Duodenal mucosa (tissue), 2 donors: ENCODE measurements at regions not wholly inside any gene's neighbourhood (a gene's known extent, or its start where the extent isn't known, plus 50 kb on each side); places are given as distances from the start of the nearest gene placed in this dataset.

Experiments used
- H3K27ac ChIP-seq: one replicate; pipeline ENCODE4 v1.7.0; 2013; ENCODE audit warnings: low read depth, low read length
- H3K27me3 ChIP-seq, 2 donors: one replicate each; pipeline ENCODE4 v1.7.0; 2013; ENCODE audit warnings: low read length in 2 of 2, control low read depth in 1 of 2; ENCODE audit not compliant: insufficient read depth in 2 of 2, control insufficient read depth in 1 of 2
- H3K36me3 ChIP-seq, 2 donors: one replicate each; pipeline ENCODE4 v1.7.0; 2013; ENCODE audit warnings: low read length in 2 of 2, control low read depth in 1 of 2; ENCODE audit not compliant: insufficient read depth in 2 of 2, control insufficient read depth in 1 of 2
- H3K4me1 ChIP-seq, 2 donors: one replicate each; pipeline ENCODE4 v1.7.0; 2013; ENCODE audit warnings: low read length in 2 of 2, control low read depth in 1 of 2; ENCODE audit not compliant: insufficient read depth in 2 of 2, control insufficient read depth in 1 of 2
- H3K4me3 ChIP-seq, 2 donors: one replicate each; pipeline ENCODE4 v1.7.0; 2013; ENCODE audit warnings: low read length in 2 of 2, low read depth in 1 of 2
- H3K9ac ChIP-seq, 2 donors: one replicate each; pipeline ENCODE4 v1.7.0; 2013; ENCODE audit warnings: low read length in 2 of 2, low read depth in 1 of 2
- H3K9me3 ChIP-seq, 2 donors: one replicate each; pipeline ENCODE4 v1.7.0; 2013; ENCODE audit warnings: low read length in 2 of 2, control low read depth in 1 of 2; ENCODE audit not compliant: control insufficient read depth in 1 of 2

DNA sequence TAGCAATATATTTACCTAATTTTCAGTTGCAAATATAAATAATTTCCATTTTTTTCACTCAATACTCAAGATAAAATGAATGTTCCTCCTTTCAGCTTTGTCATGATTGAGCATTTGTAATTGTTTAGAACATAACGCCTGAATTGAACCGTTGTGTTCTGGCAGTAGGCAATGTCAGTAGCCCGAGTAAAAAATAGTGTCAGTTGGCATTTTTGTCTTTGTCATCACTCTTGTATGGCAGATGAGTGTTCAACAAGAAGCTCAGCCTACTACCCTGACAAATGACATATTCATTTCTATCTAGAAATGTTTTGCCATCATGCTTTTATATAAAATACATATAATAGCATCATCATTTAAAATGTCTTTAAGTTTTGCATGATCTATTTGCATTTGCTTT, 691.4 kb upstream of the NCAM2 start:
- Histone ChIP-seq H3K4me1 (no peaks in the 10 kb centered on the region), H3K27ac (no peak overlapping the region), H3K4me3 (no peak overlapping the region), H3K9me3 (peaks cover 0 to 14% of the 10 kb centered on the region in 2 donors), H3K36me3 (no peaks in the 10 kb centered on the region), H3K9ac (no peak overlapping the region), H3K27me3 (no peaks in the 10 kb centered on the region)

DNA sequence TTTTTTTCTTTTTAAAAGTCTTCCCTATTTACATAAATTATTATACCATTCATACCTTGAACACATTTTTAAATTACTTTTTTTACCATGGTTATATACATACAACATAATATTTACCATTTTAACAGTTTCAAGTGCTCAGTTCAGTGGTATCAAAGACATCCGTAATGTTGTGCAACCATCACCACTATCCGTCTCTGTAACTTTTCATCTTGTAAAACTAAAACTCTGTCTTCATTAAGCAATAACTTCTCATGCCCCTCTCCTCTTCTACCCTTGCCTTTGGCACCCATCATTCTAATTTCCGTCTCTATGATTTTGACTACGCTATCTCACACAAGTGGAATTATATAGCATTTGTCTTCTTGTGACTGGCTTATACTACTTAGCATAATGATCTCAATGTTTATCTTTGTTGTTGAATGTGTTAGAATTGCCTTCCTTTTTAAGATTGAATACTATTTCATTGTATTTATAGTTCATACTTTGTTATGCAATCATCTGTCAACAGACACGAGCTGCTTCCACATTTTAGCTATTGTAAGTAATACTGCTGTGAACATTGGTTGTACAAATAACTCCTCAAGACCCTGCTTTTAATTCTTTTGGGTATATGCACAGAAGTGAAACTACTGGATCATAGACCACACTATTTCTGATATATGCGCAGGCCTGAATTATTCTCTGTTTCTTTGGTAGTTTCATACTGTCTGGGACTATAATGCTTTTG, 689.5 kb upstream of the NCAM2 start:
- Histone ChIP-seq H3K4me3 (no peak overlapping the region), H3K36me3 (no peaks in the 10 kb centered on the region), H3K9me3 (peaks cover 0 to 14% of the 10 kb centered on the region in 2 donors), H3K9ac (no peak overlapping the region), H3K4me1 (no peaks in the 10 kb centered on the region), H3K27me3 (no peaks in the 10 kb centered on the region), H3K27ac (no peak overlapping the region)

- peaks cover 5 to 11% of the 10 kb centered on the region in 2 donors for H3K9me3 ChIP-seq
- no peaks in the 10 kb centered on the region for H3K4me1 ChIP-seq
- H3K36me3 ChIP-seq = no peaks in the 10 kb centered on the region
- no peak overlapping the region for H3K4me3 ChIP-seq
- no peak overlapping the region for H3K27ac ChIP-seq
- no peaks in the 10 kb centered on the region for H3K27me3 ChIP-seq
- no peak overlapping the region for H3K9ac ChIP-seq
These were observed 686.9 kb upstream of the NCAM2 start for GRCh38 chr21:20311234-20311787.

GRCh38 chr21:20313013-20313412, 685.2 kb upstream of the NCAM2 start:
- H3K9ac ChIP-seq = no peak overlapping the region
- no peak overlapping the region for H3K27ac ChIP-seq
- no peaks in the 10 kb centered on the region for H3K36me3 ChIP-seq
- H3K9me3 ChIP-seq = peaks cover 5 to 19% of the 10 kb centered on the region in 2 donors
- H3K4me3 ChIP-seq = no peak overlapping the region
- no peaks in the 10 kb centered on the region for H3K27me3 ChIP-seq
- H3K4me1 ChIP-seq = no peaks in the 10 kb centered on the region

- Histone ChIP-seq H3K9me3 (peaks cover 5 to 14% of the 10 kb centered on the region in 2 donors), H3K4me3 (no peak overlapping the region), H3K36me3 (no peaks in the 10 kb centered on the region), H3K9ac (no peak overlapping the region), H3K27ac (no peak overlapping the region), H3K4me1 (no peaks in the 10 kb centered on the region), H3K27me3 (no peaks in the 10 kb centered on the region)
These were observed 683.2 kb upstream of the NCAM2 start for GRCh38 chr21:20315042-20315441.

DNA sequence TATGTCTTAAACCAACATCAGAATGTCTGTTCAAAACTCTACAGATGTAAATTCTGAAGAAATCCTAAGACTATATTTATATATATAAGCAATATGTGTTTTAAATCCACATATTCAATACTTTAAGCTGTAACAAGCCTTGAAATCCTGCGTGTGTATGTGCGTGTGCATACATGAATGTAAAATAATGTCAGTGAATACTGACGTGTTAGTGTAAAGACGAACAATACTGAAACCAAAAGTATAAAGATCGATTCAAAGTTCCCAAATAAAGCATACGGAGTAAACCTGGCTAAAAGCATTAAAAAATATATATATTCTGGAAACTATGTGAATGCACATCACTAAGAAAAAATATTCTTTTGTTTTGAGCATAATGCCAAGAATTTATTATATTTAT, 668.6 kb upstream of the NCAM2 start:
- no peak overlapping the region for H3K9ac ChIP-seq
- H3K4me1 ChIP-seq = no peaks in the 10 kb centered on the region
- no peaks in the 10 kb centered on the region for H3K27me3 ChIP-seq
- H3K4me3 ChIP-seq = no peak overlapping the region
- no peaks in the 10 kb centered on the region for H3K36me3 ChIP-seq
- no peak overlapping the region for H3K27ac ChIP-seq
- peaks cover 11 to 15% of the 10 kb centered on the region in 2 donors for H3K9me3 ChIP-seq

DNA sequence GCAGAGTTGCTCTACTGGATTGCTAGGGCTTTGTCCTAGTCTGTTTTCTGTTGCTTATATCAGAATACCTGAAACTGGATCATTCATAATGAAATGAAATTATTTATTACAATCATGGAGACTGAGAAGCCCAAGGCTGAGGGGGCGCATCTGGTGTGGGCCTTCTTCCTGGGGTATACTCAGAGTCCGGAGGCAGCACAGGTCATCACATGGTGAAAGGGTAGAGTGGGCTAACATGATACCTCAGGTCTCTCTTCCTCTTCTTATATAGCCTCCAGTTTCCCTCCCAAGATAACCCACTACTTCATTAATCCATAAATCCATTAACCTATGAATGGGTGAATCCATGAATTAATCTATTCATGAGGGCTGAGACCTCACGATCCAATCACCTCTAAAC, 667.6 kb upstream of the NCAM2 start:
- Histone ChIP-seq H3K4me3 (no peak overlapping the region), H3K27me3 (no peaks in the 10 kb centered on the region), H3K4me1 (no peaks in the 10 kb centered on the region), H3K36me3 (no peaks in the 10 kb centered on the region), H3K9me3 (peaks cover 11 to 15% of the 10 kb centered on the region in 2 donors), H3K9ac (no peak overlapping the region), H3K27ac (no peak overlapping the region)

- Histone ChIP-seq H3K9ac (no peak overlapping the region), H3K4me1 (no peaks in the 10 kb centered on the region), H3K36me3 (no peaks in the 10 kb centered on the region), H3K4me3 (no peak overlapping the region), H3K27me3 (no peaks in the 10 kb centered on the region), H3K9me3 (peaks cover 7% of the 10 kb centered on the region in 2 donors), H3K27ac (no peak overlapping the region)
These were observed 663.6 kb upstream of the NCAM2 start for GRCh38 chr21:20334585-20334984.

GRCh38 chr21:20341431-20341830, 656.8 kb upstream of the NCAM2 start:
- Histone ChIP-seq H3K27ac (no peak overlapping the region), H3K9me3 (peaks cover 0 to 6% of the 10 kb centered on the region in 2 donors), H3K36me3 (no peaks in the 10 kb centered on the region), H3K9ac (no peak overlapping the region), H3K4me3 (no peak overlapping the region), H3K27me3 (no peaks in the 10 kb centered on the region), H3K4me1 (no peaks in the 10 kb centered on the region)

GRCh38 chr21:20343186-20343585, 655.0 kb upstream of the NCAM2 start:
- Histone ChIP-seq H3K4me3 (no peak overlapping the region), H3K4me1 (no peaks in the 10 kb centered on the region), H3K9ac (no peak overlapping the region), H3K9me3 (peaks cover 6 to 8% of the 10 kb centered on the region in 2 donors), H3K36me3 (no peaks in the 10 kb centered on the region), H3K27ac (no peak overlapping the region), H3K27me3 (no peaks in the 10 kb centered on the region)
